HG02943 (cell line): ENCODE measurements at regions not wholly inside any gene's neighbourhood (a gene's known extent, or its start where the extent isn't known, plus 50 kb on each side); places are given as distances from the start of the nearest gene placed in this dataset.
"Not testable (repeated sequence)": the region's sequence is repeated elsewhere in the genome, so short reads cannot be mapped to it uniquely, and the experiment has no call there.

Source experiments
- ATAC-seq: cut with Tn5 transposase; IDR thresholded peaks from one replicate; pipeline ENCODE4 v1.9.1; 2021; ENCODE audit warnings: mild to moderate bottlenecking, low read depth, moderate library complexity; ENCODE audit not compliant: unreplicated experiment

GRCh38 chr21:23886828-23887724, 1720.2 kb downstream of the MRPL39 start:
- no peak for ATAC-seq

- no peak for ATAC-seq
These were observed 1725.5 kb downstream of the MRPL39 start for GRCh38 chr21:23881783-23882182.

- no peak for ATAC-seq
These were observed 1730.2 kb downstream of the MRPL39 start for GRCh38 chr21:23876925-23877558.

- no peak for ATAC-seq
These were observed 1733.0 kb downstream of the MRPL39 start for GRCh38 chr21:23874271-23874670.

GRCh38 chr21:23861911-23862504, 1745.3 kb downstream of the MRPL39 start:
- ATAC-seq: no peak

GRCh38 chr21:23858878-23859277, 1748.4 kb downstream of the MRPL39 start:
- ATAC-seq: no peak

- no peak for ATAC-seq
These were observed 1753.4 kb downstream of the MRPL39 start for GRCh38 chr21:23853796-23854379.

- no peak for ATAC-seq
These were observed 1769.7 kb downstream of the MRPL39 start for GRCh38 chr21:23837564-23837963.

- ATAC-seq: no peak
These were observed 1784.5 kb downstream of the MRPL39 start for GRCh38 chr21:23822760-23823159.

GRCh38 chr21:23817337-23817736, 1789.9 kb downstream of the MRPL39 start:
- ATAC-seq: no peak

- no peak for ATAC-seq
These were observed 1794.8 kb downstream of the MRPL39 start for GRCh38 chr21:23812485-23812884.

- no peak for ATAC-seq
These were observed 1795.5 kb downstream of the MRPL39 start for GRCh38 chr21:23811805-23812204.

GRCh38 chr21:23809573-23809972, 1797.7 kb downstream of the MRPL39 start:
- ATAC-seq: no peak

GRCh38 chr21:23806966-23807548, 1800.2 kb downstream of the MRPL39 start:
- not testable (repeated sequence) for ATAC-seq

GRCh38 chr21:23804866-23805265, 1802.4 kb downstream of the MRPL39 start:
- ATAC-seq: no peak

GRCh38 chr21:23801292-23801691, 1806.0 kb downstream of the MRPL39 start:
- no peak for ATAC-seq

- no peak for ATAC-seq
These were observed 1807.9 kb downstream of the MRPL39 start for GRCh38 chr21:23799376-23799775.

- ATAC-seq: no peak
These were observed 1815.0 kb downstream of the MRPL39 start for GRCh38 chr21:23792300-23792699.

GRCh38 chr21:23789864-23790263, 1817.4 kb downstream of the MRPL39 start:
- no peak for ATAC-seq

GRCh38 chr21:23780326-23780725, 1827.0 kb downstream of the MRPL39 start:
- no peak for ATAC-seq

- ATAC-seq: no peak
These were observed 1863.5 kb downstream of the MRPL39 start for GRCh38 chr21:23743821-23744220.
